ENCODE measurements at regions not wholly inside any gene's neighbourhood (a gene's known extent, or its start where the extent isn't known, plus 50 kb on each side); places are given as distances from the start of the nearest gene placed in this dataset.

GRCh38 chr2:237025090-237025865 is 60.4 kb upstream of the COPS8 start (continued):
- no peak for TF ChIP-seq ZNF691 (CRISPR knock-in tag; IDR thresholded peaks at IDR 0.05; ENCODE audit: borderline replicate concordance, low read depth)
- TF ChIP-seq ARNTL (CRISPR knock-in tag; IDR thresholded peaks at IDR 0.05), result no peak
- no peak for TF ChIP-seq MTA1 (CRISPR knock-in tag; IDR thresholded peaks at IDR 0.05; ENCODE audit: borderline replicate concordance)
- TF ChIP-seq SALL2 (CRISPR knock-in tag; IDR thresholded peaks at IDR 0.05), result no peak
- no peak for TF ChIP-seq TBL1XR1 (IDR thresholded peaks at IDR 0.05; ENCODE audit: borderline replicate concordance, low read length, partially characterized antibody)
- TF ChIP-seq U2AF2 (IDR thresholded peaks at IDR 0.05; ENCODE audit: low read depth, low read length), result no peak
- TF ChIP-seq MBD4 (IDR thresholded peaks at IDR 0.05; ENCODE audit: borderline replicate concordance, low read length), result no peak
- TF ChIP-seq ZFAT (CRISPR knock-in tag; conservative IDR thresholded peaks at IDR 0.05), result no peak
- TF ChIP-seq PLSCR1 (CRISPR knock-in tag; IDR thresholded peaks at IDR 0.05; ENCODE audit: borderline replicate concordance), result no peak
- no peak for TF ChIP-seq DMAP1 (CRISPR knock-in tag; IDR thresholded peaks at IDR 0.05)
- TF ChIP-seq SP5 (CRISPR knock-in tag; IDR thresholded peaks at IDR 0.05; ENCODE audit: borderline replicate concordance, low read depth), result no peak
- no peak for TF ChIP-seq BRCA1 (CRISPR knock-in tag; IDR thresholded peaks at IDR 0.05)
- TF ChIP-seq LBX2 (CRISPR knock-in tag; IDR thresholded peaks at IDR 0.05; ENCODE audit: borderline replicate concordance), result no peak
- no peak for TF ChIP-seq ZNF605 (CRISPR knock-in tag; IDR thresholded peaks at IDR 0.05)
- no peak for TF ChIP-seq RFX3 (CRISPR knock-in tag; IDR thresholded peaks at IDR 0.05)
- no peak for TF ChIP-seq GATAD1 (CRISPR knock-in tag; IDR thresholded peaks at IDR 0.05)
- 0 out of 2 replicates have a peak, but pooled peaks have one; percentile 20 for TF ChIP-seq PHF20 (CRISPR knock-in tag; IDR thresholded peaks at IDR 0.05)
- no peak for TF ChIP-seq ZNF383 (CRISPR knock-in tag; IDR thresholded peaks at IDR 0.05; ENCODE audit: borderline replicate concordance)
- TF ChIP-seq ASH2L (IDR thresholded peaks at IDR 0.05; ENCODE audit: insufficient read length, low read depth, low read length), result no peak
- no peak for TF ChIP-seq ZNF253 (CRISPR knock-in tag; IDR thresholded peaks at IDR 0.05; ENCODE audit: borderline replicate concordance)
- TF ChIP-seq SIX1 (CRISPR knock-in tag; IDR thresholded peaks at IDR 0.05; ENCODE audit: borderline replicate concordance), result no peak; the same call in 1 of the 2 replicates
- TF ChIP-seq MLX (CRISPR knock-in tag; IDR thresholded peaks at IDR 0.05), result peak; percentile 39; the same call in 1 of the 2 replicates
- peak; percentile 51; the same call in 1 of the 2 replicates for TF ChIP-seq FOXA3 (CRISPR knock-in tag; IDR thresholded peaks at IDR 0.05)
- TF ChIP-seq MYPOP (CRISPR knock-in tag; IDR thresholded peaks at IDR 0.05), result no peak
- no peak for TF ChIP-seq ZNF580 (CRISPR knock-in tag; IDR thresholded peaks at IDR 0.05; ENCODE audit: borderline replicate concordance, low read depth)
- TF ChIP-seq HOMEZ (CRISPR knock-in tag; IDR thresholded peaks at IDR 0.05; ENCODE audit: low read depth), result peak; percentile 72; the same call in 1 of the 2 replicates

All from HepG2 (cell line).